GM19395 (cell line): ENCODE measurements at regions not wholly inside any gene's neighbourhood (a gene's known extent, or its start where the extent isn't known, plus 50 kb on each side); places are given as distances from the start of the nearest gene placed in this dataset.
A peak's percentile ranks its signal among the peaks of the same experiment; 100 is the strongest.

Experiments used
- ATAC-seq: cut with Tn5 transposase; IDR thresholded peaks from one replicate; pipeline ENCODE4 v1.9.1; 2021; ENCODE audit warnings: mild to moderate bottlenecking, moderate library complexity; ENCODE audit not compliant: unreplicated experiment

- ATAC-seq, result no peak
Measured at GRCh38 chr1:78792756-78793155, 143.1 kb downstream of the IFI44 start.

- ATAC-seq, result peak; percentile 85
Measured at GRCh38 chr1:78797108-78797781, 147.6 kb downstream of the IFI44 start.

GRCh38 chr1:78799926-78800325, 150.3 kb downstream of the IFI44 start:
- no peak for ATAC-seq

GRCh38 chr1:78814176-78814575, 164.5 kb downstream of the IFI44 start:
- no peak for ATAC-seq

GRCh38 chr1:78825561-78825960, 175.9 kb downstream of the IFI44 start:
- no peak for ATAC-seq

- no peak for ATAC-seq
Measured at GRCh38 chr1:78829644-78830043, 176.9 kb downstream of the ADGRL4 start.

GRCh38 chr1:78830321-78830720, 176.2 kb downstream of the ADGRL4 start:
- ATAC-seq, result no peak

- no peak for ATAC-seq
Measured at GRCh38 chr1:78831731-78832360, 174.7 kb downstream of the ADGRL4 start.

- ATAC-seq, result no peak
Measured at GRCh38 chr1:78833491-78833890, 173.0 kb downstream of the ADGRL4 start.

GRCh38 chr1:78834201-78834741, 172.3 kb downstream of the ADGRL4 start:
- peak; percentile 60 for ATAC-seq

GRCh38 chr1:78836726-78837125, 169.8 kb downstream of the ADGRL4 start:
- no peak for ATAC-seq

GRCh38 chr1:78839704-78840277, 166.7 kb downstream of the ADGRL4 start:
- no peak for ATAC-seq
